WTC11 (cell line): ENCODE measurements at regions not wholly inside any gene's neighbourhood (a gene's known extent, or its start where the extent isn't known, plus 50 kb on each side); places are given as distances from the start of the nearest gene placed in this dataset.

ENCODE experiments used
- ATAC-seq: fragments of 200-7000 bp; cut with Tn5 transposase; 2 replicates; pipeline ENCODE4 v1.10.0; 2021; ENCODE audit warnings: mild to moderate bottlenecking, moderate library complexity
- CTCF ChIA-PET: fragments of 300-600 bp; sonication (Branson Sonifier 250); formaldehyde crosslinking; loops from one replicate; lab custom pipeline; 2021; ENCODE audit warnings: antibody characterized with exemption; lab: Charles Lee
- POLR2A ChIA-PET: fragments of 350-600 bp; sonication (Branson Sonifier 250); formaldehyde crosslinking; loops from one replicate; lab custom pipeline; 2021; ENCODE audit warnings: antibody characterized with exemption; lab: Charles Lee
- DNase-seq: peaks from one replicate; pipeline ENCODE4 v3.0.0; 2021; ENCODE audit warnings: low spot score
- H3K27ac Mint-ChIP-seq: 2 replicates; pipeline ENCODE4 v1.8.0; 2021; ENCODE audit warnings: mixed read lengths
- H3K27me3 Mint-ChIP-seq: 2 replicates; pipeline ENCODE4 v1.8.0; 2021; ENCODE audit warnings: low read depth, mild to moderate bottlenecking, moderate library complexity, mixed read lengths
- H3K36me3 Mint-ChIP-seq: 2 replicates; pipeline ENCODE4 v1.8.0; 2021; ENCODE audit warnings: mixed read lengths
- H3K4me1 Mint-ChIP-seq: 2 replicates; pipeline ENCODE4 v1.8.0; 2022; ENCODE audit warnings: mixed read lengths
- H3K4me3 Mint-ChIP-seq: 2 replicates; pipeline ENCODE4 v1.8.0; 2021; ENCODE audit warnings: mild to moderate bottlenecking, moderate library complexity, mixed read lengths
- H3K9me3 Mint-ChIP-seq: 2 replicates; pipeline ENCODE4 v1.8.0; 2021; ENCODE audit warnings: mixed read lengths
- AFF4 ChIP-seq: sonication (generic); formaldehyde crosslinking; IDR thresholded peaks from 2 replicates; pipeline ENCODE4 v1.8.1; 2023; ENCODE audit warnings: mild to moderate bottlenecking, missing genetic modification reagents, borderline replicate concordance
- ATF3 ChIP-seq: sonication (generic); formaldehyde crosslinking; conservative IDR thresholded peaks from 2 replicates; pipeline ENCODE4 v1.8.1; 2022; ENCODE audit warnings: mild to moderate bottlenecking, missing genetic modification reagents
- E2F1 ChIP-seq: sonication (generic); formaldehyde crosslinking; IDR thresholded peaks from 2 replicates; pipeline ENCODE4 v1.8.0; 2022; ENCODE audit warnings: mild to moderate bottlenecking, missing genetic modification reagents
- EMX1 ChIP-seq: fragments of 250-450 bp; sonication (Bioruptor Pico); IDR thresholded peaks from 2 replicates; pipeline ENCODE4 v1.8.0; 2021; ENCODE audit warnings: mild to moderate bottlenecking
- ESRRA ChIP-seq: sonication (generic); formaldehyde crosslinking; IDR thresholded peaks from 2 replicates; pipeline ENCODE4 v1.8.1; 2022; ENCODE audit warnings: mild to moderate bottlenecking, missing genetic modification reagents, borderline replicate concordance
- HMGXB4 ChIP-seq: sonication (generic); formaldehyde crosslinking; IDR thresholded peaks from 2 replicates; pipeline ENCODE4 v1.8.1; 2023; ENCODE audit warnings: mild to moderate bottlenecking, moderate library complexity, missing genetic modification reagents
- JAZF1 ChIP-seq: fragments of 250-450 bp; sonication (Bioruptor Pico); IDR thresholded peaks from 2 replicates; pipeline ENCODE4 v1.9.0; 2021; ENCODE audit warnings: moderate library complexity, mild to moderate bottlenecking, inconsistent platforms
- JUN ChIP-seq: sonication (generic); formaldehyde crosslinking; IDR thresholded peaks from 2 replicates; pipeline ENCODE4 v1.8.0; 2023; ENCODE audit warnings: mild to moderate bottlenecking, missing genetic modification reagents
- KAT7 ChIP-seq: sonication (generic); formaldehyde crosslinking; IDR thresholded peaks from 2 replicates; pipeline ENCODE4 v1.8.1; 2023; ENCODE audit warnings: missing genetic modification reagents, mild to moderate bottlenecking, borderline replicate concordance
- MAX ChIP-seq: sonication (generic); formaldehyde crosslinking; IDR thresholded peaks from 2 replicates; pipeline ENCODE4 v1.8.0; 2022; ENCODE audit warnings: mild to moderate bottlenecking, missing genetic modification reagents
- MLX ChIP-seq: sonication (generic); formaldehyde crosslinking; IDR thresholded peaks from 2 replicates; pipeline ENCODE4 v1.8.1; 2023; ENCODE audit warnings: mild to moderate bottlenecking, missing genetic modification reagents, moderate library complexity
- NR3C1 ChIP-seq: sonication (generic); formaldehyde crosslinking; conservative IDR thresholded peaks from 2 replicates; pipeline ENCODE4 v1.8.1; 2023; ENCODE audit warnings: low read depth, mild to moderate bottlenecking, missing genetic modification reagents
- RORB ChIP-seq: fragments of 250-450 bp; sonication (Bioruptor Pico); IDR thresholded peaks from 2 replicates; pipeline ENCODE4 v1.9.0; 2021; ENCODE audit warnings: mild to moderate bottlenecking
- SOX15 ChIP-seq: fragments of 250-450 bp; sonication (Bioruptor Pico); IDR thresholded peaks from 2 replicates; pipeline ENCODE4 v1.9.0; 2021; ENCODE audit warnings: mild to moderate bottlenecking
- SP1 ChIP-seq: sonication (generic); formaldehyde crosslinking; conservative IDR thresholded peaks from 2 replicates; pipeline ENCODE4 v1.8.1; 2022; ENCODE audit warnings: missing genetic modification reagents
- ZBTB21 ChIP-seq: sonication (generic); formaldehyde crosslinking; IDR thresholded peaks from 2 replicates; pipeline ENCODE4 v1.8.1; 2023; ENCODE audit warnings: mild to moderate bottlenecking, missing genetic modification reagents, borderline replicate concordance
- ZNF281 ChIP-seq: sonication (generic); formaldehyde crosslinking; IDR thresholded peaks from 2 replicates; pipeline ENCODE4 v1.8.0; 2023; ENCODE audit warnings: mild to moderate bottlenecking, missing genetic modification reagents
- ZNF416 ChIP-seq: fragments of 250-450 bp; sonication (Bioruptor Pico); IDR thresholded peaks from 2 replicates; pipeline ENCODE4 v1.9.0; 2021; ENCODE audit warnings: mild to moderate bottlenecking, inconsistent platforms

- TF ChIP-seq ZNF416 (CRISPR knock-in tag) (no peak), MLX (CRISPR knock-in tag) (no peak), JUN (CRISPR knock-in tag) (no peak)
Measured at GRCh38 chr12:116347265-116347664, 69.8 kb upstream of the MED13L start (continued).

- no peak for TF ChIP-seq AFF4 (CRISPR knock-in tag)
- no peak for TF ChIP-seq JAZF1
- TF ChIP-seq ESRRA, result no peak
- TF ChIP-seq SP1, result no peak
- TF ChIP-seq ZBTB21 (CRISPR knock-in tag), result no peak
- no peak for TF ChIP-seq KAT7 (CRISPR knock-in tag)
- TF ChIP-seq EMX1, result no peak
- TF ChIP-seq E2F1 (CRISPR knock-in tag), result no peak
- TF ChIP-seq SOX15 (CRISPR knock-in tag), result no peak
- DNase-seq, result no peak
- no peaks in the 10 kb centered on the region for H3K36me3 Mint-ChIP-seq
- H3K9me3 Mint-ChIP-seq, result peaks cover 3% of the 10 kb centered on the region; the same call in 1 of the 2 replicates
- CTCF ChIA-PET, result no interaction called here
- no peak overlapping the region for H3K27ac Mint-ChIP-seq
- no peak overlapping the region for H3K4me3 Mint-ChIP-seq
- no peaks in the 10 kb centered on the region for H3K27me3 Mint-ChIP-seq
- no peak for ATAC-seq
- POLR2A ChIA-PET, result no interaction called here
- peaks cover 13% of the 10 kb centered on the region for H3K4me1 Mint-ChIP-seq
Measured at GRCh38 chr12:116352315-116352835, 74.9 kb upstream of the MED13L start.

- CTCF ChIA-PET, result no interaction called here
- Mint-ChIP-seq H3K36me3 (no peaks in the 10 kb centered on the region), H3K27ac (no peak overlapping the region)
Measured at GRCh38 chr12:116353958-116354357, 76.5 kb upstream of the MED13L start.

More at GRCh38 chr12:116353958-116354357, 76.5 kb upstream of the MED13L start:
- peaks cover 29% of the 10 kb centered on the region for H3K4me1 Mint-ChIP-seq
- peaks cover 3% of the 10 kb centered on the region; the same call in 1 of the 2 replicates for H3K9me3 Mint-ChIP-seq
- POLR2A ChIA-PET, result no interaction called here
- ATAC-seq, result no peak
- no peaks in the 10 kb centered on the region for H3K27me3 Mint-ChIP-seq
- DNase-seq, result no peak
- TF ChIP-seq ZNF281, result no peak
- TF ChIP-seq HMGXB4 (CRISPR knock-in tag), result no peak
- TF ChIP-seq RORB, result no peak
- TF ChIP-seq ATF3 (CRISPR knock-in tag), result no peak
- TF ChIP-seq MAX, result no peak
- no peak for TF ChIP-seq NR3C1 (CRISPR knock-in tag)
- no peak for TF ChIP-seq ZNF416 (CRISPR knock-in tag)
- TF ChIP-seq AFF4 (CRISPR knock-in tag), result no peak
- H3K4me3 Mint-ChIP-seq, result no peak overlapping the region
